ENCODE measurements at regions not wholly inside any gene's neighbourhood (a gene's known extent, or its start where the extent isn't known, plus 50 kb on each side); places are given as distances from the start of the nearest gene placed in this dataset.

GRCh38 chr10:80986596-80986995 is 448.9 kb downstream of the SH2D4B start:
- H3K4me1 ChIP-seq (ENCODE audit: control insufficient read depth in 3 of 3, insufficient read depth in 3 of 3, low read length in 3 of 3): no peaks in the 10 kb centered on the region
- H3K9ac ChIP-seq (ENCODE audit: low read depth in 1 of 3, low read length in 3 of 3): no peak overlapping the region
- no peak overlapping the region for H3K27ac ChIP-seq (ENCODE audit: low read depth, low read length)
- H3K27me3 ChIP-seq (ENCODE audit: control insufficient read depth in 3 of 3, insufficient read depth in 3 of 3, low read length in 3 of 3): no peaks in the 10 kb centered on the region
- no peaks in the 10 kb centered on the region for H3K36me3 ChIP-seq (ENCODE audit: control insufficient read depth in 3 of 3, insufficient read depth in 3 of 3, low read length in 3 of 3)
- no peak overlapping the region for H3K4me3 ChIP-seq (ENCODE audit: low read length in 3 of 3)
- H3K9me3 ChIP-seq (ENCODE audit: control insufficient read depth in 3 of 3, low read length in 3 of 3): no peaks in the 10 kb centered on the region

- Histone ChIP-seq H3K9me3 (ENCODE audit: control insufficient read depth in 3 of 3, low read length in 3 of 3) (no peaks in the 10 kb centered on the region), H3K4me1 (ENCODE audit: control insufficient read depth in 3 of 3, insufficient read depth in 3 of 3, low read length in 3 of 3) (no peaks in the 10 kb centered on the region), H3K27me3 (ENCODE audit: control insufficient read depth in 3 of 3, insufficient read depth in 3 of 3, low read length in 3 of 3) (no peaks in the 10 kb centered on the region), H3K9ac (ENCODE audit: low read depth in 1 of 3, low read length in 3 of 3) (no peak overlapping the region), H3K27ac (ENCODE audit: low read depth, low read length) (no peak overlapping the region), H3K4me3 (ENCODE audit: low read length in 3 of 3) (no peak overlapping the region), H3K36me3 (ENCODE audit: control insufficient read depth in 3 of 3, insufficient read depth in 3 of 3, low read length in 3 of 3) (no peaks in the 10 kb centered on the region)
Measured at GRCh38 chr10:80988755-80989154, 451.1 kb downstream of the SH2D4B start.

DNA sequence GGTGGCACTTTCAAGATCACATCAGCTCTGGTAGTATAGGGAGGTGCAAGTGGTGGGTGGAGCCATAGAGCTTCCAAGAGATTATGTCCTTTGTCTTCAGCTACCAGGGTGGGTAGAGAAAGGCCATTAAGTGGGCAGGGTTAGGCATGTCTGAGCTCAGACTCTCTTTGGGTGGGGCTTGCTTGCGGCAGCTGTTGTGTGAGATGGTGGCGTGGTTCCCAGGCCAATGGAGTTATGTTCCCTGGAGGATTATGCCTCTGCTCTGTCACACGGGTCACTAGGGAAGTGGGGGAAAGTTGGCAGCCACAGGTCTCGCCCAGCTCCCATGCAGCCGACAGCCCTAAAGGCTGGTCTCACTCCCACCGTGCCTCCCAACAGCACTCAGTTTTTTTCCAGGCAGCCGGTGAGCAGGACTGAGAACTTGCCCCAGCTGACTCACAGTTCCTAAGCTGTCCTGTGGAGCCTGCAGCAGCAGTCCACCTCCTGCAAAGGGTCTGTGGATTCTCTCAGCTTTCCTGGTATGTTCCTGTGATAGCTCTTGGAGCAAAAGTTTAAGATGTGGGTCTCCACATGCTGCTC is 459.0 kb downstream of the SH2D4B start:
- Histone ChIP-seq H3K27me3 (ENCODE audit: control insufficient read depth in 3 of 3, insufficient read depth in 3 of 3, low read length in 3 of 3) (no peaks in the 10 kb centered on the region), H3K4me3 (ENCODE audit: low read length in 3 of 3) (no peak overlapping the region), H3K9me3 (ENCODE audit: control insufficient read depth in 3 of 3, low read length in 3 of 3) (no peaks in the 10 kb centered on the region), H3K4me1 (ENCODE audit: control insufficient read depth in 3 of 3, insufficient read depth in 3 of 3, low read length in 3 of 3) (no peaks in the 10 kb centered on the region), H3K9ac (ENCODE audit: low read depth in 1 of 3, low read length in 3 of 3) (no peak overlapping the region), H3K27ac (ENCODE audit: low read depth, low read length) (no peak overlapping the region), H3K36me3 (ENCODE audit: control insufficient read depth in 3 of 3, insufficient read depth in 3 of 3, low read length in 3 of 3) (no peaks in the 10 kb centered on the region)

DNA sequence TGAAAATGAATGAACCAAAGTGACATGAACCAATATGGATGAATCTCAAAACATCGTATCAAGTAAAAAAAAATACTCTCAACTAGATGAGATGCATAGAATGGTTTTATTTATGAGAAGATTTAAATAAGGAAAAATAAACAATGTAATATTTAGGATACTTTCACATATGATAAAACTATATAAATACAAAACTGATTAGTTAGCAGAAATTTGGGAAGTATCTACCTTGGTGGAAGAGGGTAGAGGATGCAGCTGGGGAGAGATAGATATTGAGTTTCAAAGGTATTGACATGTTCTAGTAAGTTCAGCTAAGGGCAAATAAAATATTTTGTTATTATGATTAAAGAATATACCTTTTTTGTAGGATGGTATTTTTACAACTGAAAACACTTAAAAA is 463.1 kb downstream of the SH2D4B start:
- H3K27me3 ChIP-seq (ENCODE audit: control insufficient read depth in 3 of 3, insufficient read depth in 3 of 3, low read length in 3 of 3): no peaks in the 10 kb centered on the region
- no peaks in the 10 kb centered on the region for H3K4me1 ChIP-seq (ENCODE audit: control insufficient read depth in 3 of 3, insufficient read depth in 3 of 3, low read length in 3 of 3)
- H3K4me3 ChIP-seq (ENCODE audit: low read length in 3 of 3): no peak overlapping the region

DNA sequence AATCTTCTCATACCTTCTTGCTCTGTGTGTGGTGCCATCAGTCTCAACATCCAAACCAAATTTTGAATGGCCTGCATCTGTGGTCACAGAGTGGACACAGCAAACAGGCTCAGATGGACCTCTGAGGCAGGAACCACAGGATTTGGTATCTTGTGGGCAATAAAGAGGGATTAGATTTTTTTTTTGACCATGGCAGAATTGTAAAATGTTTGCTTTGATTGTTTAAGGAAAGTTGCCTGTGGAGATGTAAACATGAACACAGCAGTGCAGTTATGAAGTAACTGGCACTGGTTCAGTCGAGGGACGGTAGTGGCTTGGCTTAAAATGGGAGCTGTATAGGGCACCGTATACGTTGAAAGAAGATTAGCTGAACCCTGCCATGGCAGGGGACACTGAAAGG is 464.7 kb downstream of the SH2D4B start:
- Histone ChIP-seq H3K27me3 (ENCODE audit: control insufficient read depth in 3 of 3, insufficient read depth in 3 of 3, low read length in 3 of 3) (no peaks in the 10 kb centered on the region), H3K9me3 (ENCODE audit: control insufficient read depth in 3 of 3, low read length in 3 of 3) (no peaks in the 10 kb centered on the region), H3K27ac (ENCODE audit: low read depth, low read length) (no peak overlapping the region), H3K4me3 (ENCODE audit: low read length in 3 of 3) (no peak overlapping the region), H3K9ac (ENCODE audit: low read depth in 1 of 3, low read length in 3 of 3) (no peak overlapping the region), H3K36me3 (ENCODE audit: control insufficient read depth in 3 of 3, insufficient read depth in 3 of 3, low read length in 3 of 3) (no peaks in the 10 kb centered on the region), H3K4me1 (ENCODE audit: control insufficient read depth in 3 of 3, insufficient read depth in 3 of 3, low read length in 3 of 3) (no peaks in the 10 kb centered on the region)

More for the DNA sequence above, 463.1 kb downstream of the SH2D4B start:
- H3K9ac ChIP-seq (ENCODE audit: low read depth in 1 of 3, low read length in 3 of 3): no peak overlapping the region
- no peaks in the 10 kb centered on the region for H3K36me3 ChIP-seq (ENCODE audit: control insufficient read depth in 3 of 3, insufficient read depth in 3 of 3, low read length in 3 of 3)
- H3K9me3 ChIP-seq (ENCODE audit: control insufficient read depth in 3 of 3, low read length in 3 of 3): no peaks in the 10 kb centered on the region
- H3K27ac ChIP-seq (ENCODE audit: low read depth, low read length): no peak overlapping the region

DNA sequence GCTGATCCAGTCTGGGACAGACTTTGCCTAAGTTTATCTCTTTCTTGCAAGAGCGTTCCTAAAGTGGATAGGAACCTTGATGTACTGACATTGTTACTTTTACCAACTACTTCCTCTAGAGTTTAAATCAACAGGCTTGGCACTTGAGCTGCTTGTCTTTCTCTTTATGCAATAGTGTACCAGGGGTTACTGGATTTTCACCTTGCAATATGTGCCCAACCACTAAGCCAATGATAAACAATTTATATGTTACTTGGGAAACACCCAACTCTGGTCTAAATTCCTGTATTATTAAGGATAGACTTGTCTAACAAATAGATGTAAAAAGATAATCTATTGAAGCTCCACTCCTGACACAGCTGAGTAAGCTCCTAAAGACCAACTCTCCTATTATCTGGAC is 470.2 kb downstream of the SH2D4B start:
- no peak overlapping the region for H3K9ac ChIP-seq (ENCODE audit: low read depth in 1 of 3, low read length in 3 of 3)
- H3K4me3 ChIP-seq (ENCODE audit: low read length in 3 of 3): no peak overlapping the region
- H3K27ac ChIP-seq (ENCODE audit: low read depth, low read length): no peak overlapping the region
- no peaks in the 10 kb centered on the region for H3K36me3 ChIP-seq (ENCODE audit: control insufficient read depth in 3 of 3, insufficient read depth in 3 of 3, low read length in 3 of 3)
- no peaks in the 10 kb centered on the region for H3K4me1 ChIP-seq (ENCODE audit: control insufficient read depth in 3 of 3, insufficient read depth in 3 of 3, low read length in 3 of 3)
- H3K9me3 ChIP-seq (ENCODE audit: control insufficient read depth in 3 of 3, low read length in 3 of 3): no peaks in the 10 kb centered on the region
- H3K27me3 ChIP-seq (ENCODE audit: control insufficient read depth in 3 of 3, insufficient read depth in 3 of 3, low read length in 3 of 3): no peaks in the 10 kb centered on the region

DNA sequence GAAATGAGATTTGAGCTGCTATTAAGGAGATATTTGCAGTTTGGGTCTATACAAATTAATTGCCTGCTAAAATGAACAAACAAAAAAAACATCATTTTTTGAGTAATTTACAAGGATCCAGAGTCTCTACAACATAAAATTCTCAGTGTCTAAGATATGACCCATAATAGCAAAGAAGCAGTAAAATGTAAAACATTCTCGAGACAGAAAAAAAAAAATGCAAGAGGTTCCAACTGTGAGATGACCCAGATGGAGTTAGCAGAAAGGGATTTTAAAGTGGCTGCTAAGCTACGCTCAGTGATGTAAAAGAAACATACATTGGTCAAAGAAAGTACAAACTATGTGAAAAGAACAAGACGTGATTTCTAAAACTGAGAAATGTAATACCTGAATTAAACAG is 471.0 kb downstream of the SH2D4B start:
- H3K9me3 ChIP-seq (ENCODE audit: control insufficient read depth in 3 of 3, low read length in 3 of 3): no peaks in the 10 kb centered on the region
- H3K36me3 ChIP-seq (ENCODE audit: control insufficient read depth in 3 of 3, insufficient read depth in 3 of 3, low read length in 3 of 3): no peaks in the 10 kb centered on the region
- no peaks in the 10 kb centered on the region for H3K4me1 ChIP-seq (ENCODE audit: control insufficient read depth in 3 of 3, insufficient read depth in 3 of 3, low read length in 3 of 3)
- H3K27ac ChIP-seq (ENCODE audit: low read depth, low read length): no peak overlapping the region
- no peak overlapping the region for H3K4me3 ChIP-seq (ENCODE audit: low read length in 3 of 3)
- no peaks in the 10 kb centered on the region for H3K27me3 ChIP-seq (ENCODE audit: control insufficient read depth in 3 of 3, insufficient read depth in 3 of 3, low read length in 3 of 3)
- H3K9ac ChIP-seq (ENCODE audit: low read depth in 1 of 3, low read length in 3 of 3): no peak overlapping the region

DNA sequence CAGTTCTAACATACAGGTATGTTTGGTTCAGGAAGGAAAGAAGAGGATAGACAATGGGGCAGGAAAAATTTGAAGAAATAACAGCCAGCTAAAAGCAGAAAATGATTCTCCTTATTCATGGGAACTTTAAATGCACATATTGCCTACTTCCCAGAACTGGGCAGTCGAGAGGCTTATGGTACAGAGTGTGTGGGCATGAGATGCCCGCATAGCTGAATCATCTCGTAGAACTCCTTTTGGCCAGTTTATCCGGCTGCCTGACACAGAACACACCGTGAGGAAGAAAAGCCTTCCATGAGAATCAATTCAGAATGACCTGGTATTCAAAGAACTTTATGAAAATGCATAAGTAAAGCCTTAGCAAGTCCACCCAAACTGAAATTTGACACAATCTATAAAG is 471.6 kb downstream of the SH2D4B start:
- no peaks in the 10 kb centered on the region for H3K4me1 ChIP-seq (ENCODE audit: control insufficient read depth in 3 of 3, insufficient read depth in 3 of 3, low read length in 3 of 3)
- no peak overlapping the region for H3K9ac ChIP-seq (ENCODE audit: low read depth in 1 of 3, low read length in 3 of 3)
- no peaks in the 10 kb centered on the region for H3K36me3 ChIP-seq (ENCODE audit: control insufficient read depth in 3 of 3, insufficient read depth in 3 of 3, low read length in 3 of 3)
- no peaks in the 10 kb centered on the region for H3K9me3 ChIP-seq (ENCODE audit: control insufficient read depth in 3 of 3, low read length in 3 of 3)
- H3K4me3 ChIP-seq (ENCODE audit: low read length in 3 of 3): no peak overlapping the region
- H3K27ac ChIP-seq (ENCODE audit: low read depth, low read length): no peak overlapping the region
- H3K27me3 ChIP-seq (ENCODE audit: control insufficient read depth in 3 of 3, insufficient read depth in 3 of 3, low read length in 3 of 3): no peaks in the 10 kb centered on the region

GRCh38 chr10:81013771-81014170 is 476.1 kb downstream of the SH2D4B start:
- Histone ChIP-seq H3K4me3 (ENCODE audit: low read length in 3 of 3) (no peak overlapping the region), H3K9ac (ENCODE audit: low read depth in 1 of 3, low read length in 3 of 3) (no peak overlapping the region), H3K36me3 (ENCODE audit: control insufficient read depth in 3 of 3, insufficient read depth in 3 of 3, low read length in 3 of 3) (no peaks in the 10 kb centered on the region), H3K4me1 (ENCODE audit: control insufficient read depth in 3 of 3, insufficient read depth in 3 of 3, low read length in 3 of 3) (no peaks in the 10 kb centered on the region), H3K9me3 (ENCODE audit: control insufficient read depth in 3 of 3, low read length in 3 of 3) (no peaks in the 10 kb centered on the region), H3K27ac (ENCODE audit: low read depth, low read length) (no peak overlapping the region), H3K27me3 (ENCODE audit: control insufficient read depth in 3 of 3, insufficient read depth in 3 of 3, low read length in 3 of 3) (no peaks in the 10 kb centered on the region)

DNA sequence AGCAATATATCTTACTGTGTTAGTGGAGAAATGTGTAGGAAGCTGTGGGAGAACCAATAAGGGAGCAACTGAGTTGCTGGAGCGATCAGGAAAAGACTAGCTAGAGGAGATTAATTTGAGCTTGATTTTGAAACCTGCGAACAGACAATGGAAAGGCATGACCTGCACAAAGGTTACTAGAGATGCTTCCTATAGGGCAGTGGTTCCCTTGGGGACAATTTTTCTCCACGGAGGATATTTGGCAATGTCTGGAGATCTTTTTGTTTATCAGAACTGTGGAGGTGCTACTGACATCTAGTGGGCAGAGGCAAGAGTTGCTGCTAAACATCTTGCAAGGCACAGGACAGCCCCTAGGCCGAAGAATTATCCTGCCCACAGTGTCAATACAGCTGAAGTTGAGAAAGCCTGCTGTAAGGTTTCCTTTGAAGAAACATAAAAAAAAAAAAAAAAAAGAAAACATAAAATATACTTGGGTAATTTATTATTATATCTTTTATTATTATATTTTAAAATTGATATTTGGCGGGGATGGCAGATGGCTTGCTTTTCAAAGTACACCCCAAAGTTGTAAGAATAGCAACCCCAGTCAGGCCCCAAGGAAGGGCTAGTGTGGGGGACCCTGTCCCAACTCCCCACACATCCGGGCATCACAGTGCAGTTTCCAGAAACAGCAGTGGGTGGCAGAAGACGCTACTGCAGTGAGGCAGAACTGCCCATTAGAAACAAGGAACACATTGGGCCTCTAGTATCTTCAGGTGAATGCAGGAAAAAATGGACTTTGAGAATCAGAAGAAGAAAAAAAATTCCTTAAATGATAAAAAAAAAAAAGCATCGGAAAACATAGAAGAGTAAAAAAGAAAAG is 481.6 kb downstream of the SH2D4B start:
- Histone ChIP-seq H3K4me3 (ENCODE audit: low read length in 3 of 3) (no peak overlapping the region), H3K9ac (ENCODE audit: low read depth in 1 of 3, low read length in 3 of 3) (no peak overlapping the region), H3K4me1 (ENCODE audit: control insufficient read depth in 3 of 3, insufficient read depth in 3 of 3, low read length in 3 of 3) (no peaks in the 10 kb centered on the region), H3K27ac (ENCODE audit: low read depth, low read length) (no peak overlapping the region), H3K27me3 (ENCODE audit: control insufficient read depth in 3 of 3, insufficient read depth in 3 of 3, low read length in 3 of 3) (no peaks in the 10 kb centered on the region), H3K9me3 (ENCODE audit: control insufficient read depth in 3 of 3, low read length in 3 of 3) (no peaks in the 10 kb centered on the region), H3K36me3 (ENCODE audit: control insufficient read depth in 3 of 3, insufficient read depth in 3 of 3, low read length in 3 of 3) (no peaks in the 10 kb centered on the region)
